ENCODE measurements at regions not wholly inside any gene's neighbourhood (a gene's known extent, or its start where the extent isn't known, plus 50 kb on each side); places are given as distances from the start of the nearest gene placed in this dataset.

DNA sequence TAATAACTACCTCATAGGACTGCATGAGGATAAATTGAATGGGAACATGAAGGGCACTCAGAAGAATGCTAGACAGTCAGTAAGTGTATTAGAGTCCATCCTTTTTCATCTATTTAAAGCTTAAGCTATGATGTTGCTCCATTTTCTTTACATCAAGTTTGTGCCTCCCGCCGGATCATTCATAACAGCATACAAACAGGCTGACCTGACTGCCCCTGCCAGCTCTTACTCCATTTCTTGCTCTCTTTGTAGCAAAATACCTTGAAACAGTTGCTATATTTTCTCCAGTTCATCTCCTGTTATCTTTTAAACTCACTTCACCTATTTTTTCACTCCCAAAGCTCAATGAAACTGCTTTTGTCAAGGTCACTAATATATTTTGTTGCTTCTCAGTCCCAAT, 315.6 kb upstream of the ALCAM start:
- Histone ChIP-seq H3K23me2 (ENCODE audit: insufficient read length, low read depth, low read length, poor library complexity, severe bottlenecking) (no peaks in the 10 kb centered on the region), H4K8ac (replicated peaks; ENCODE audit: insufficient read length, low read depth, low read length) (no peak overlapping the region), H3K18ac (ENCODE audit: insufficient read length, low read depth, low read length) (no peak overlapping the region), H3K23ac (ENCODE audit: insufficient read length, low read depth, low read length) (no peak overlapping the region), H2BK5ac (ENCODE audit: insufficient read length, low read length) (no peak overlapping the region), H3K79me2 (ENCODE audit: insufficient read depth, low read length) (no peaks in the 10 kb centered on the region), H2AFZ (ENCODE audit: low read length) (no peak overlapping the region), H3K79me1 (ENCODE audit: insufficient read depth, low read depth, low read length, poor library complexity, severe bottlenecking) (no peaks in the 10 kb centered on the region), H2AK5ac (ENCODE audit: insufficient read length, low read length) (no peak overlapping the region), H3T11ph (ENCODE audit: low read length) (no peak overlapping the region), H2BK15ac (ENCODE audit: low read depth, low read length) (no peak overlapping the region), H2BK20ac (ENCODE audit: low read depth, low read length, poor library complexity, severe bottlenecking) (no peak overlapping the region), H4K5ac (ENCODE audit: insufficient read length, low read depth, low read length) (no peak overlapping the region), H3K4ac (ENCODE audit: low read depth, low read length) (no peak overlapping the region), H2BK12ac (ENCODE audit: insufficient read length, low read depth, low read length) (no peak overlapping the region), H4K91ac (ENCODE audit: insufficient read length, low read depth, low read length) (no peak overlapping the region), H3K4me1 (ENCODE audit: insufficient read depth, low read length) (no peaks in the 10 kb centered on the region), H2BK120ac (ENCODE audit: low read depth, low read length, poor library complexity, severe bottlenecking) (no peak overlapping the region), H3K27me3 (ENCODE audit: insufficient read depth, low read length) (no peaks in the 10 kb centered on the region), H3K14ac (ENCODE audit: insufficient read depth, low read length) (no peak overlapping the region), H3K9ac (ENCODE audit: extremely low read depth, insufficient read length, low read length) (no peak overlapping the region), H4K20me1 (ENCODE audit: control insufficient read depth, insufficient read depth, insufficient read length) (no peaks in the 10 kb centered on the region), H3K56ac (ENCODE audit: insufficient read length, low read depth, low read length) (no peak overlapping the region), H3K4me2 (ENCODE audit: insufficient read depth, insufficient read length, low read length) (no peak overlapping the region), H3K9me3 (ENCODE audit: control insufficient read depth, low read depth, low read length) (no peaks in the 10 kb centered on the region), H3K27ac (ENCODE audit: insufficient read length, low read depth, low read length) (no peak overlapping the region)
- TF ChIP-seq CTCF (conservative IDR thresholded peaks at IDR 0.05) = no peak
- no peak overlapping the region for H3K27ac Mint-ChIP-seq
- H3K4me1 Mint-ChIP-seq = no peaks in the 10 kb centered on the region
- WGBS (ENCODE audit: extremely low coverage, insufficient read length, low lambda C conversion rate) = no CpG with 5 or more reads among the region's 2 CpGs
- H3K9me3 Mint-ChIP-seq = peaks cover 3 to 5% of the 10 kb centered on the region in 2 experiments; a peak in 2 of 5 replicates
- no peak overlapping the region for H3K4me3 Mint-ChIP-seq
- DNase-seq = no peak
- peaks cover 0 to 9% (median 0%) of the 10 kb centered on the region in 3 experiments; a peak in 2 of 7 replicates for H3K36me3 Mint-ChIP-seq (ENCODE audit: insufficient read depth in 1 of 3, low read depth in 3 of 3)
- no peaks in the 10 kb centered on the region for H3K27me3 Mint-ChIP-seq (ENCODE audit: low read depth)
